ENCODE measurements at regions not wholly inside any gene's neighbourhood (a gene's known extent, or its start where the extent isn't known, plus 50 kb on each side); places are given as distances from the start of the nearest gene placed in this dataset.

DNA sequence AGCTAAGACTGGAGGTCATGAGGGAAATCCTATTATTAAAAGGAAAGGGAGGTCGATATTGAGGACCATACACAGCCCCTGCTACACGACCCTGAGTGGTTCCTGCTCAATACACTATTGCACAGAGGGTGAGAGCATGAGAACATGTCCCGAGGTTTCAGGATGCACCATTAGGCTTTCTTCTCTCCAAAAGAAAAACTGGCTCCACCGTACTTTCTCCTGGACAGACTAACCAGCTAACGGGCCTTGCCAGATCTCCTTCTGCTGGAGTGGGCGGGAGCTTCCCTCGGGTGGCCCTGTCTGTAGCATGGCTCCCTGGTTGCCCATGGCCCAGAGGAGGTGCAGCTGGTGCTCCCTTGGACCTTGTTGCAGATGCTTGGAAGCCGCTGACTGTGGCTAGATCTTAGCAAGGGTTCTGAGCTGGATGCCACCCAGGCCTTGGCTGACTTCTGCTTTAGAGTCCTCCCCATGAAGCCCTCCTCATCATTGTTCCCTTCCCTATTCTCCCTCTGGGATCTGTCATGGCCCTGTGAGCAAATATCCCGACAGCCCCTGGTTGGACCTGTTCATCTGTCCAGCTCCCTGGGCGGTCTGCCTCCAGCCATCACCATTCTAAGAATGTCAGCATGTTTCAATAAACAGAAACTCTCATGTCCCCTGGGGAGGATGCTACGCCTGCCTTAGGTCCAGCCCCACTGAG lies 52.9 kb upstream of the SHH start:
- no peak for TF ChIP-seq EGR1 (IDR thresholded peaks at IDR 0.05)
- TF ChIP-seq, protein P1, sequence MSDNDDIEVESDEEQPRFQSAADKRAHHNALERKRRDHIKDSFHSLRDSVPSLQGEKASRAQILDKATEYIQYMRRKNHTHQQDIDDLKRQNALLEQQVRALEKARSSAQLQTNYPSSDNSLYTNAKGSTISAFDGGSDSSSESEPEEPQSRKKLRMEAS (IDR thresholded peaks at IDR 0.05) = no peak

Measured in Ishikawa (cell line).